ENCODE measurements at regions not wholly inside any gene's neighbourhood (a gene's known extent, or its start where the extent isn't known, plus 50 kb on each side); places are given as distances from the start of the nearest gene placed in this dataset.
A peak's percentile ranks its signal among the peaks of the same experiment; 100 is the strongest.

- Histone ChIP-seq H3K36me3 (ENCODE audit: control insufficient read depth in 3 of 3, insufficient read depth in 3 of 3, low read length in 3 of 3) (no peaks in the 10 kb centered on the region), H3K27ac (ENCODE audit: low read depth, low read length) (peak overlapping the region; percentile 52), H3K27me3 (ENCODE audit: control insufficient read depth in 3 of 3, insufficient read depth in 3 of 3, low read length in 3 of 3) (no peaks in the 10 kb centered on the region), H3K4me1 (ENCODE audit: control insufficient read depth in 3 of 3, insufficient read depth in 3 of 3, low read length in 3 of 3) (peaks cover 11 to 49% (median 29%) of the 10 kb centered on the region in 3 donors), H3K4me3 (ENCODE audit: low read length in 3 of 3) (peak overlapping the region in 1 of 3 donors; percentile 47), H3K9me3 (ENCODE audit: control insufficient read depth in 3 of 3, low read length in 3 of 3) (no peaks in the 10 kb centered on the region), H3K9ac (ENCODE audit: low read depth in 1 of 3, low read length in 3 of 3) (no peak overlapping the region)
These were observed 114.4 kb upstream of the BLID start for GRCh38 chr11:122230385-122230755.

GRCh38 chr11:122229481-122230384 lies 113.7 kb upstream of the BLID start:
- peak overlapping the region in 2 of 3 donors; percentile 8 to 47 for H3K4me3 ChIP-seq (ENCODE audit: low read length in 3 of 3)
- no peaks in the 10 kb centered on the region for H3K9me3 ChIP-seq (ENCODE audit: control insufficient read depth in 3 of 3, low read length in 3 of 3)
- H3K4me1 ChIP-seq (ENCODE audit: control insufficient read depth in 3 of 3, insufficient read depth in 3 of 3, low read length in 3 of 3), result peaks cover 11 to 43% (median 26%) of the 10 kb centered on the region in 3 donors
- H3K9ac ChIP-seq (ENCODE audit: low read depth in 1 of 3, low read length in 3 of 3), result peak overlapping the region in 2 of 3 donors; percentile 25 to 36
- H3K36me3 ChIP-seq (ENCODE audit: control insufficient read depth in 3 of 3, insufficient read depth in 3 of 3, low read length in 3 of 3), result no peaks in the 10 kb centered on the region
- H3K27ac ChIP-seq (ENCODE audit: low read depth, low read length), result peak overlapping the region; percentile 52
- no peaks in the 10 kb centered on the region for H3K27me3 ChIP-seq (ENCODE audit: control insufficient read depth in 3 of 3, insufficient read depth in 3 of 3, low read length in 3 of 3)

DNA sequence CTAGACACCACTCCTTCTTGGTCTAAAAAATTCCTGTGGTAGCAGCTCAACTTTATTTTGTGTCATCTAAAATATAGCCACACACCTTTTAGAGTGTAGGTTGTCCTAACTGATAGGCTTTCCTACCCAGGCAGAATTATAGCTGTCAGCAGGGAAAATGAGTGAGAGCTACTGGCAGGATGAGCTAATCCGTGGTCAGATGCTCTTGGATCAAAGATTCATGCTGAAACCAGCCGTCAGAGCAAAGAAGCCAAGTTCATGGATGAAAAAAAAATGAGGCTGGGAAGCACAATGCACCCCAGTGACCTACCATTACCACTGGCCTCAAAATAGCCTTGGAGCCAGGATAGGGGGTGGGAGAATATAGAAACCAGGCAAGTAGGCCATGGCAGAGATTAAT lies 113.1 kb upstream of the BLID start:
- H3K9me3 ChIP-seq (ENCODE audit: control insufficient read depth in 3 of 3, low read length in 3 of 3), result no peaks in the 10 kb centered on the region
- peaks cover 11 to 36% (median 24%) of the 10 kb centered on the region in 3 donors for H3K4me1 ChIP-seq (ENCODE audit: control insufficient read depth in 3 of 3, insufficient read depth in 3 of 3, low read length in 3 of 3)
- H3K27me3 ChIP-seq (ENCODE audit: control insufficient read depth in 3 of 3, insufficient read depth in 3 of 3, low read length in 3 of 3), result no peaks in the 10 kb centered on the region
- peak overlapping the region; percentile 52 for H3K27ac ChIP-seq (ENCODE audit: low read depth, low read length)
- H3K36me3 ChIP-seq (ENCODE audit: control insufficient read depth in 3 of 3, insufficient read depth in 3 of 3, low read length in 3 of 3), result no peaks in the 10 kb centered on the region
- H3K9ac ChIP-seq (ENCODE audit: low read depth in 1 of 3, low read length in 3 of 3), result peak overlapping the region in 1 of 3 donors; percentile 36
- H3K4me3 ChIP-seq (ENCODE audit: low read length in 3 of 3), result peak overlapping the region in 1 of 3 donors; percentile 47

GRCh38 chr11:122226810-122227379 lies 110.9 kb upstream of the BLID start:
- Histone ChIP-seq H3K36me3 (ENCODE audit: control insufficient read depth in 3 of 3, insufficient read depth in 3 of 3, low read length in 3 of 3) (no peaks in the 10 kb centered on the region), H3K4me3 (ENCODE audit: low read length in 3 of 3) (no peak overlapping the region), H3K9me3 (ENCODE audit: control insufficient read depth in 3 of 3, low read length in 3 of 3) (no peaks in the 10 kb centered on the region), H3K27ac (ENCODE audit: low read depth, low read length) (no peak overlapping the region), H3K4me1 (ENCODE audit: control insufficient read depth in 3 of 3, insufficient read depth in 3 of 3, low read length in 3 of 3) (peaks cover 11 to 29% (median 24%) of the 10 kb centered on the region in 3 donors), H3K27me3 (ENCODE audit: control insufficient read depth in 3 of 3, insufficient read depth in 3 of 3, low read length in 3 of 3) (no peaks in the 10 kb centered on the region), H3K9ac (ENCODE audit: low read depth in 1 of 3, low read length in 3 of 3) (no peak overlapping the region)

DNA sequence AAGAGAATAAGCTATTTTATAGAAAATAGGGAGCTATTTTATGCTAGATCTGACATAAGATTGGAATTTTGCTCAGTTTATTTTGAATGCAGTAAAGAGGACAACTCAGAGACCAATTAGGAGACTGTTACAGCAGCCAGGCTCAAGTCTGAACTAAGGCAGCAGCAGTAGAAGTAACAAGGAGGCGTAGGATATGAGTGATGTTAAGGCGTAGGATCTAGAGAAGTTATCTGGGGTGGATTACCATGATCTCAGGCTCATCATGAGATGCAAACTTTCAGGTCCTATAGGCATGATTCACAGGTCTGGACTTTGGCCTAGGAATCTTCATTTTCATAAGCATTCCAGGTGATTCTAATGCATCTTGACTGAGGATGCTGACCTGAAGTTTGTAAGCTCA lies 108.9 kb upstream of the BLID start:
- Histone ChIP-seq H3K4me1 (ENCODE audit: control insufficient read depth in 3 of 3, insufficient read depth in 3 of 3, low read length in 3 of 3) (peaks cover 10 to 26% (median 22%) of the 10 kb centered on the region in 3 donors), H3K27me3 (ENCODE audit: control insufficient read depth in 3 of 3, insufficient read depth in 3 of 3, low read length in 3 of 3) (no peaks in the 10 kb centered on the region), H3K36me3 (ENCODE audit: control insufficient read depth in 3 of 3, insufficient read depth in 3 of 3, low read length in 3 of 3) (no peaks in the 10 kb centered on the region), H3K9me3 (ENCODE audit: control insufficient read depth in 3 of 3, low read length in 3 of 3) (no peaks in the 10 kb centered on the region), H3K27ac (ENCODE audit: low read depth, low read length) (no peak overlapping the region), H3K4me3 (ENCODE audit: low read length in 3 of 3) (no peak overlapping the region), H3K9ac (ENCODE audit: low read depth in 1 of 3, low read length in 3 of 3) (no peak overlapping the region)

- H3K9ac ChIP-seq (ENCODE audit: low read depth in 1 of 3, low read length in 3 of 3), result no peak overlapping the region
These were observed 104.3 kb upstream of the BLID start for GRCh38 chr11:122220321-122220720.

GRCh38 chr11:122219791-122220190 lies 103.8 kb upstream of the BLID start:
- Histone ChIP-seq H3K4me3 (ENCODE audit: low read length in 3 of 3) (no peak overlapping the region), H3K9ac (ENCODE audit: low read depth in 1 of 3, low read length in 3 of 3) (no peak overlapping the region), H3K36me3 (ENCODE audit: control insufficient read depth in 3 of 3, insufficient read depth in 3 of 3, low read length in 3 of 3) (no peaks in the 10 kb centered on the region), H3K4me1 (ENCODE audit: control insufficient read depth in 3 of 3, insufficient read depth in 3 of 3, low read length in 3 of 3) (peaks cover 4 to 15% (median 14%) of the 10 kb centered on the region in 3 donors), H3K27me3 (ENCODE audit: control insufficient read depth in 3 of 3, insufficient read depth in 3 of 3, low read length in 3 of 3) (no peaks in the 10 kb centered on the region), H3K9me3 (ENCODE audit: control insufficient read depth in 3 of 3, low read length in 3 of 3) (no peaks in the 10 kb centered on the region), H3K27ac (ENCODE audit: low read depth, low read length) (no peak overlapping the region)

More at GRCh38 chr11:122220321-122220720, 104.3 kb upstream of the BLID start:
- Histone ChIP-seq H3K4me3 (ENCODE audit: low read length in 3 of 3) (no peak overlapping the region), H3K4me1 (ENCODE audit: control insufficient read depth in 3 of 3, insufficient read depth in 3 of 3, low read length in 3 of 3) (peaks cover 4 to 10% (median 8%) of the 10 kb centered on the region in 3 donors), H3K27ac (ENCODE audit: low read depth, low read length) (no peak overlapping the region), H3K36me3 (ENCODE audit: control insufficient read depth in 3 of 3, insufficient read depth in 3 of 3, low read length in 3 of 3) (no peaks in the 10 kb centered on the region), H3K9me3 (ENCODE audit: control insufficient read depth in 3 of 3, low read length in 3 of 3) (no peaks in the 10 kb centered on the region), H3K27me3 (ENCODE audit: control insufficient read depth in 3 of 3, insufficient read depth in 3 of 3, low read length in 3 of 3) (no peaks in the 10 kb centered on the region)

- Histone ChIP-seq H3K4me1 (ENCODE audit: control insufficient read depth in 3 of 3, insufficient read depth in 3 of 3, low read length in 3 of 3) (peaks cover 6 to 20% (median 16%) of the 10 kb centered on the region in 3 donors), H3K27ac (ENCODE audit: low read depth, low read length) (peak overlapping the region; percentile 70), H3K4me3 (ENCODE audit: low read length in 3 of 3) (no peak overlapping the region), H3K36me3 (ENCODE audit: control insufficient read depth in 3 of 3, insufficient read depth in 3 of 3, low read length in 3 of 3) (no peaks in the 10 kb centered on the region), H3K27me3 (ENCODE audit: control insufficient read depth in 3 of 3, insufficient read depth in 3 of 3, low read length in 3 of 3) (no peaks in the 10 kb centered on the region), H3K9me3 (ENCODE audit: control insufficient read depth in 3 of 3, low read length in 3 of 3) (no peaks in the 10 kb centered on the region), H3K9ac (ENCODE audit: low read depth in 1 of 3, low read length in 3 of 3) (no peak overlapping the region)
These were observed 99.4 kb upstream of the BLID start for GRCh38 chr11:122215244-122215992.

DNA sequence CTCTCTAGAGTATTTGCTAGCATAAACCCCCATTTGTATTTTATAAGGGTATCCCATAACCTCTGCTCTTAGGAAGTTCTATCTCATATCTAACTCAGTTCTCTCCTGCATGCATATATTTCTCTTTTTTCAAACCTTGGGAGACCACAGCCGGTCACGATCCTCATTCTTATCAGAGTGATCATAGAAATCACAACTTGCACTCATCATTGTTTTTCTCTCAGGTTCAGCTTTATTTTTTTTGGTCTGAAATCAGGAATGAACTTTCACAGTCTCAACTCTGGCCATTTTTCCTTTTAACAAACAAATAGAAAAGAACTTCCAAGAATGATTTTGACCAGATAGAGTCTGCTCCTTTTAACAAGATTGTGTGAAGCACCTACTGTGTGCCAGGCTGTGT lies 98.6 kb upstream of the BLID start:
- no peaks in the 10 kb centered on the region for H3K9me3 ChIP-seq (ENCODE audit: control insufficient read depth in 3 of 3, low read length in 3 of 3)
- no peak overlapping the region for H3K4me3 ChIP-seq (ENCODE audit: low read length in 3 of 3)
- H3K9ac ChIP-seq (ENCODE audit: low read depth in 1 of 3, low read length in 3 of 3), result no peak overlapping the region
- no peaks in the 10 kb centered on the region for H3K36me3 ChIP-seq (ENCODE audit: control insufficient read depth in 3 of 3, insufficient read depth in 3 of 3, low read length in 3 of 3)
- peaks cover 15 to 28% (median 19%) of the 10 kb centered on the region in 3 donors for H3K4me1 ChIP-seq (ENCODE audit: control insufficient read depth in 3 of 3, insufficient read depth in 3 of 3, low read length in 3 of 3)
- H3K27me3 ChIP-seq (ENCODE audit: control insufficient read depth in 3 of 3, insufficient read depth in 3 of 3, low read length in 3 of 3), result no peaks in the 10 kb centered on the region
- H3K27ac ChIP-seq (ENCODE audit: low read depth, low read length), result peak overlapping the region; percentile 70
